NT2/D1 (cell line): ENCODE measurements at regions not wholly inside any gene's neighbourhood (a gene's known extent, or its start where the extent isn't known, plus 50 kb on each side); places are given as distances from the start of the nearest gene placed in this dataset.

Experiments used
- YY1 ChIP-seq: IDR thresholded peaks from 2 replicates; pipeline ENCODE4 v1.6.1; 2011; ENCODE audit not compliant: insufficient read length, insufficient read depth
- ZNF274 ChIP-seq: IDR thresholded peaks from 2 replicates; pipeline ENCODE4 v1.6.1; 2011; ENCODE audit warnings: mild to moderate bottlenecking, low read depth, low read length

DNA sequence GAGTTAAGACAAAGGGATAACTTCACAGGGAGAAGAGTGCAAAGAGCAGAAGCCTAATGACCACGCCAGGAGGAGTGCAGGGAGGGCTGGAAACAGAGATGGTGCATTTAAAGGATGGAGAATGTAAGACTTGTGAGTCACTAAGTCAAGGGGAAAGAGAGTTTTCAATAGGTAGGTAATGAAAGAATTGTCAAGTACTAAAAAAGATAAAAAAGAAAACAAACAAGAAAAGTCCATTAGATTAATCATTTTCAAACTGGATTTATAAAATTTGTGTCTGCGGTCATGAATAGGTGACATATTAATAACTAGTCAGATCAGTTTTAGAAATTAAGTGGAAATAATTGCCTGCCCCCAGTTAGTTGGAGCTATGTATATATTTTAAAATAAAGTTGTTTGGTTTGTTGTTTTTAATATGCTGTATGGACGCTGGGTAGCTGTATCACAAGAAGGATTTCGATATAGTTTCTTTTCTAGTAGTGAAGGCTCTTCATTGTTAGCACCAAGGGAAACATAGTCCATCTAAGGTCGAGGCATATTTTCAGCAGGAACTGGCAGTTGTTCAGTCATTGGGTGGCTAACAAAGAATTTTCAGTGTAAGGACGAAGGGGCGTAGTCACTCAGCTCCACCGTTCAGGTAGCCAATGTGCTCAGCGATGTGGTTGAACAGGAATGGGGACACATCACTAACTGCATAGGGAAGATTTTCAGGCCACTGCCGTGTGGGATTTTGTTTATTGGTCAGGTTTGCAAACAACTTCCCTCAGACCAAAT lies 203.0 kb downstream of the TGFB2 start:
- no peak for TF ChIP-seq YY1
- no peak for TF ChIP-seq ZNF274
